ENCODE measurements at regions not wholly inside any gene's neighbourhood (a gene's known extent, or its start where the extent isn't known, plus 50 kb on each side); places are given as distances from the start of the nearest gene placed in this dataset.

GRCh38 chr17:79273660-79274059, 199.0 kb downstream of the ENGASE start:
- DNase-seq: peak; percentile 80 to 94

- no peak for DNase-seq
Measured at GRCh38 chr17:79272666-79273219, 198.1 kb downstream of the ENGASE start.

GRCh38 chr17:79272220-79272619, 197.6 kb downstream of the ENGASE start:
- DNase-seq: no peak

GRCh38 chr17:79269620-79270019, 195.0 kb downstream of the ENGASE start:
- DNase-seq: no peak

GRCh38 chr17:79263191-79263590, 188.6 kb downstream of the ENGASE start:
- DNase-seq: no peak

- DNase-seq: no peak
Measured at GRCh38 chr17:79262624-79263023, 188.0 kb downstream of the ENGASE start.

- DNase-seq: no peak
Measured at GRCh38 chr17:79261355-79262072, 186.9 kb downstream of the ENGASE start.

GRCh38 chr17:79258843-79259242, 184.2 kb downstream of the ENGASE start:
- no peak for DNase-seq

GRCh38 chr17:79258041-79258440, 183.4 kb downstream of the ENGASE start:
- no peak for DNase-seq

- DNase-seq: no peak
Measured at GRCh38 chr17:79255926-79256585, 181.4 kb downstream of the ENGASE start.

- no peak for DNase-seq
Measured at GRCh38 chr17:79255456-79255855, 180.8 kb downstream of the ENGASE start.

GRCh38 chr17:79255046-79255445, 180.4 kb downstream of the ENGASE start:
- DNase-seq: no peak

- DNase-seq: no peak
Measured at GRCh38 chr17:79252886-79253285, 178.3 kb downstream of the ENGASE start.

GRCh38 chr17:79251824-79252223, 177.2 kb downstream of the ENGASE start:
- DNase-seq: no peak

GRCh38 chr17:79249929-79250521, 175.4 kb downstream of the ENGASE start:
- no peak for DNase-seq

- DNase-seq: no peak
Measured at GRCh38 chr17:79248843-79249493, 174.3 kb downstream of the ENGASE start.

GRCh38 chr17:79246225-79247190, 171.9 kb downstream of the ENGASE start:
- peak; percentile 66 to 92 for DNase-seq

- DNase-seq: no peak
Measured at GRCh38 chr17:79244665-79245064, 170.0 kb downstream of the ENGASE start.

GRCh38 chr17:79243996-79244395, 169.4 kb downstream of the ENGASE start:
- DNase-seq: peak in 1 of 2 experiments; percentile 82

- DNase-seq: peak; percentile 58 to 88
Measured at GRCh38 chr17:79243603-79243990, 169.0 kb downstream of the ENGASE start.

GRCh38 chr17:79242873-79243602, 168.4 kb downstream of the ENGASE start:
- no peak for DNase-seq
